GM10266 (cell line): ENCODE measurements at regions not wholly inside any gene's neighbourhood (a gene's known extent, or its start where the extent isn't known, plus 50 kb on each side); places are given as distances from the start of the nearest gene placed in this dataset.

ENCODE experiments used
- DNase-seq: peaks from one replicate; pipeline ENCODE4 v3.0.0; 2012; ENCODE audit errors: extremely low spot score
- TF ChIP-seq, protein P1 (sequence below): IDR thresholded peaks from 2 replicates; pipeline ENCODE4 v1.5.1; 2012; ENCODE audit warnings: mild to moderate bottlenecking, low read depth; ENCODE audit not compliant: control insufficient read depth, insufficient read depth; ENCODE audit errors: missing control alignments

- TF ChIP-seq, protein P1, sequence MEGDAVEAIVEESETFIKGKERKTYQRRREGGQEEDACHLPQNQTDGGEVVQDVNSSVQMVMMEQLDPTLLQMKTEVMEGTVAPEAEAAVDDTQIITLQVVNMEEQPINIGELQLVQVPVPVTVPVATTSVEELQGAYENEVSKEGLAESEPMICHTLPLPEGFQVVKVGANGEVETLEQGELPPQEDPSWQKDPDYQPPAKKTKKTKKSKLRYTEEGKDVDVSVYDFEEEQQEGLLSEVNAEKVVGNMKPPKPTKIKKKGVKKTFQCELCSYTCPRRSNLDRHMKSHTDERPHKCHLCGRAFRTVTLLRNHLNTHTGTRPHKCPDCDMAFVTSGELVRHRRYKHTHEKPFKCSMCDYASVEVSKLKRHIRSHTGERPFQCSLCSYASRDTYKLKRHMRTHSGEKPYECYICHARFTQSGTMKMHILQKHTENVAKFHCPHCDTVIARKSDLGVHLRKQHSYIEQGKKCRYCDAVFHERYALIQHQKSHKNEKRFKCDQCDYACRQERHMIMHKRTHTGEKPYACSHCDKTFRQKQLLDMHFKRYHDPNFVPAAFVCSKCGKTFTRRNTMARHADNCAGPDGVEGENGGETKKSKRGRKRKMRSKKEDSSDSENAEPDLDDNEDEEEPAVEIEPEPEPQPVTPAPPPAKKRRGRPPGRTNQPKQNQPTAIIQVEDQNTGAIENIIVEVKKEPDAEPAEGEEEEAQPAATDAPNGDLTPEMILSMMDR, result no peak
- DNase-seq, result peak; percentile 38
Observed at GRCh38 chr2:105691947-105692390, 52.7 kb upstream of the NCK2 start.

DNA sequence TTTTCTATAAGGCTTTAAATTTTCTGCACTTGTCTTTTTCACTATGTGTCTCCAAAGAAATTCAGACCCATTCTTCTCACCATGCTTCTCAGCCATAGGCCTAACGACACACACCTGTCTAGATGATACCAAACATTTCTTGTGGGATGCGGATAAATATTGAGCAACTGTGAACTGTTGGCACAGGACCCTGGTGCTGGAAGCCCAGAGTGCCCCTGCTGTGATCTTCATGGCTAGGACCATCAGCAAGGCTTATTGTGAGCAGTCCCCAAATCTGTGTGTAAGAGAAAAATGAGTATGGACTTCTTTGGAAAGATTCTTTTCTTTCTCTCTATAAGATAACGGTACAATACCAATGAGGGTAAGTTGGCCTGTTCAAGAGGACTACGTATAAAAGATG lies 54.1 kb upstream of the NCK2 start:
- TF ChIP-seq, protein P1, result no peak
- DNase-seq, result no peak

- TF ChIP-seq, protein P1, result no peak
- no peak for DNase-seq
Observed at GRCh38 chr2:105689484-105689883, 55.2 kb upstream of the NCK2 start.

DNA sequence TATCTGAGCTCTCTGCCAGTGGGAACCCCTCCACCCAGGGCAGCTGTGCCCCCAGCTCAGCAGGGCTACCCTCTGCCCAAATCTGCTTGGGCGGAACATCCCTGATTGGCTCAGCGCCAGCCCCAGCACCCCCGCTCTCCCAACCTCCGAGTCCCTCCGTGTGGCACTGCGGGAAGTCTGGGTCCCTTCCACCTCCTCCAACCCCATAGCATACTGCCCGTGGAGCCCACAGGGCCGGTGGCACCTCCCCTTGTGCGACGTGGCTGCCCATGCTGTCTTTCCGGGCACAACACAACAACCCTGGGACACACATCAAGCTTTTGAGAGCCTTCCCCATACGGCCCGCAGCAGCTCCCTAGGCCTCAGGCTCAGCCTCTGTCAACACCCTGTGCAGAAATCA lies 55.8 kb upstream of the NCK2 start:
- TF ChIP-seq, protein P1, result no peak
- DNase-seq, result no peak

DNA sequence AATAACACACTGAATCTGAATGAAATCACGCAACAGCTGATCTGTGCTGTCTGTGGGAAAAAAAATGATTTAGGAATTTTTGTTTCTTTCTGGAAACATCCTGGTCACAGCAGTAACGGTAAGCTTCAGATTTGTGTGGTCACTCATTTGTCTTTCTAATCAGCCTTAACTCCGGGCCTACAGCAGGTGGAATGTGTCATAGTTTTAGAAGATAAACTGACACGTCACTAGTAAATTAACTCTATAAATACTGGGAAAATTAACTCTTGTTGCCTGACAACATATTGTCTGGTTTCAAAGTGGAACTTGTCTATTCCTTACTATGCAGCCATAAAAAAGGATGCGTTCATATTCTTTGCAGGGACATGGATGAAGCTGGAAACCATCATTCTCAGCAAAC lies 58.1 kb upstream of the NCK2 start:
- no peak for DNase-seq
- TF ChIP-seq, protein P1, result no peak

DNA sequence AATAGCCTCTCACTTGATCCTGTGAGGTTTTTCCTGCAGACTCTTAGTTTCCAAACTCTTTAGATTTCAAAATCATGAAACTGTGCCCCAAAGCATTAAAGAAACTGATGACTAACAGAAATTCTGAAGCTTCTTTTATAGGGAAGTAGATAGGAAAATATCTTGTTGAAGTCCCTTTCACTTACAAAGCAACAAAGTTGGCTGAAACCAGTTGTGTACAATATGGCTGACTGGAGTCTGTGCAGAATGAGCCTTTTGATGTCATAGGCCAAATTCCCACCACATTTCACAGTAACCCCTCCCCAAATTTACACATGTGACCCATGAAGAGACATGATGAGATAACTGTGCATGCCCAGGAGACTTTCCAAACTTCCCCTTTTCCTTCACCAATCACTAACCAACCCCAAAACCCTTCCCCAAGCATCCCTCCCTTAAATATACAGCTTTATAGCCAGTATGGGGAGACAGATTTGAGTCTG lies 61.7 kb upstream of the NCK2 start:
- DNase-seq, result no peak
- TF ChIP-seq, protein P1, result no peak

GRCh38 chr2:105682401-105682800 lies 62.3 kb upstream of the NCK2 start:
- DNase-seq, result no peak
- TF ChIP-seq, protein P1, result no peak
